Activated naive CD8-positive, alpha-beta T cell treated with anti-CD3 and anti-CD28 coated beads, Interleukin-2, amount 10 ng/mL, durations not matched to agents 7 days and 5 days (primary cell): ENCODE measurements at regions not wholly inside any gene's neighbourhood (a gene's known extent, or its start where the extent isn't known, plus 50 kb on each side); places are given as distances from the start of the nearest gene placed in this dataset.
"Not testable (repeated sequence)": the region's sequence is repeated elsewhere in the genome, so short reads cannot be mapped to it uniquely, and the experiment has no call there.

Source experiments
- ATAC-seq: fragments of 150-1000 bp; cut with Tn5 transposase; one replicate; pipeline ENCODE4 v1.10.0; 2021; ENCODE audit warnings: low read depth, moderate library complexity
- POLR2A ChIA-PET: fragments of 350-600 bp; sonication (Branson Sonifier 250); formaldehyde crosslinking; loops from one replicate; lab custom pipeline; 2021; ENCODE audit warnings: antibody characterized with exemption; lab: Charles Lee
- DNase-seq: peaks from one replicate; pipeline ENCODE4 v3.0.0; 2021
- H3K27ac Mint-ChIP-seq: one replicate; pipeline ENCODE4 v1.8.0; 2022; ENCODE audit warnings: mild to moderate bottlenecking, mixed read lengths
- H3K27me3 Mint-ChIP-seq: one replicate; pipeline ENCODE4 v1.8.0; 2022; ENCODE audit warnings: mild to moderate bottlenecking, moderate library complexity, mixed read lengths
- H3K36me3 Mint-ChIP-seq: one replicate; pipeline ENCODE4 v1.8.0; 2021; ENCODE audit warnings: mild to moderate bottlenecking, mixed read lengths
- H3K4me1 Mint-ChIP-seq: one replicate; pipeline ENCODE4 v1.8.0; 2021; ENCODE audit warnings: mixed read lengths
- H3K4me3 Mint-ChIP-seq: one replicate; pipeline ENCODE4 v1.8.0; 2022; ENCODE audit warnings: mild to moderate bottlenecking, moderate library complexity, mixed read lengths
- H3K9me3 Mint-ChIP-seq: one replicate; pipeline ENCODE4 v1.8.0; 2021; ENCODE audit warnings: mixed read lengths

DNA sequence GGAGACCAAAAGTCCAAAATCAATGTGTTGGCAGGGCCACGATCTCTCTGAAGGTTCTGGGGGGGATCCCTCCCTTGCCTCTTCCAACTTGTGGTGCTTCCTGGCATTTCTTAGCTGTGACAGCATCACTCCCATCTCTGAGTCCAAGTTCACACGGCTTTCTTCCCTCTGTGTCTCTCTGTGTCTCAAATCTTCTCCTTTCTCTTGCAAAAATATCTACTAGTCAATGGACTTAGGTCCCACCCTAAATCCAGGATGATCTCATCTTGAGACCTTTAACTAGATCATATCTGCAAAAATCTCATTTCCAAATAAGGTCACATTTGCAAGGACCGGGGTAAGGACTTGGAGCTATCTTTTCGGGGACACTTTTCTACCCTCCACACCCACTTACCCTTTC, 186.1 kb downstream of the HSD17B3 start:
- H3K36me3 Mint-ChIP-seq: peaks cover 3% of the 10 kb centered on the region
- POLR2A ChIA-PET: no interaction called here
- peaks cover 27% of the 10 kb centered on the region for H3K27me3 Mint-ChIP-seq
- no peak for DNase-seq
- H3K9me3 Mint-ChIP-seq: peaks cover 6% of the 10 kb centered on the region
- no peak overlapping the region for H3K4me3 Mint-ChIP-seq
- peaks cover 14% of the 10 kb centered on the region for H3K4me1 Mint-ChIP-seq
- ATAC-seq: no peak
- H3K27ac Mint-ChIP-seq: no peak overlapping the region

DNA sequence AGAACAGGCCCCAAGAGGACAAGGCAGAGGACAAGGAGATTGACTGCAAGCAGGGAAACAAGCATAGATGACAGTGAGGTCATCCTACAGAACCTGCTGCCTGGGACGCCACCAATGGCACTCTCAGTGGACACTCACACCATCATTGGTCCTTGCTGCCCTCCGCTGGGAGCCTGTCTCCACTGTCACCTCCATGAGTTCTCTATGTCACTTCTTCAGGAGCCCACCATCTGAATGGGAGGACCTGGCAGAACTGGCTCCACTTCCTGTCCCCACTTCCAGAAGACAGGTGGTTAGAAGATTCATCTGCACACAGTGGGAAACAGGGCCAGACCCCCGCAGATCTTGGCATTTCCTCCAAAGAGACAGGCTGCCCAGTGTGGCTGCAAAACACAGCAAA, 188.9 kb downstream of the HSD17B3 start:
- POLR2A ChIA-PET: no interaction called here
- DNase-seq: no peak
- Mint-ChIP-seq H3K4me1 (peaks cover 12% of the 10 kb centered on the region), H3K27ac (no peak overlapping the region), H3K4me3 (no peak overlapping the region), H3K27me3 (peaks cover 20% of the 10 kb centered on the region), H3K36me3 (no peaks in the 10 kb centered on the region), H3K9me3 (no peaks in the 10 kb centered on the region)
- ATAC-seq: no peak

DNA sequence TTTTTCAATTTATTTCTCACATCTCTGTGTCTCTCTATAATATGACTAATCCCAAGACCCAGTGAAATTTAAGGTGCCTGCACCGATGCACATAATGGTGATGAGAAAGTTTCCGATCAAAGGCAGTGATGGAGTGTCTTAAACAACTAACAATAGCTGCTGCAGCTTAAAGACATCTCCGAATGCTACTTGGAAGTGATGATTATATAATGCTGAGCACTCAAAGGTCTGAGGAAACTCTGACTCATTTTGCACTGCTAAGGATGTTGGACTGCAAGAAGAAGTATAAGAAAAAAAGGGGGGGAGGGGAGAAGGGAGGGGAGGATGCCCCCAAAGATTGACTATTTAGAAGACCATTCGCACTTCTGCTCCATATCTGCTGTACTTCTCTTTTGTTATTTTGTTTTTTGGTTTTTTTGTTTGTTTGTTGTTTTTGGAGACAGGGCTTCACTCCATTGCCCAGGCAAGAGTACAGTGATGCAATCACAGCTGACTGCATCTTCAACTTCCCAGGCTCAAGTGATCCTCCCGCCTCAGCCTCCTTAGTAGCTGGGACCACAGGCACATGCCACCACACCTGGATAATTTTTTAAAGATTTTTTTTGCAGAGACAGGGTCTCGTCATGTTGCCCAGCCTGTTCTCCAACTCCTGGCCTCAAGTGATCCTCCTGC, 192.2 kb downstream of the HSD17B3 start:
- H3K36me3 Mint-ChIP-seq: peaks cover 1% of the 10 kb centered on the region
- peaks cover 5% of the 10 kb centered on the region for H3K9me3 Mint-ChIP-seq
- H3K4me1 Mint-ChIP-seq: peaks cover under 1% of the 10 kb centered on the region
- no peak overlapping the region for H3K27ac Mint-ChIP-seq
- no peak overlapping the region for H3K4me3 Mint-ChIP-seq
- ATAC-seq: no peak
- POLR2A ChIA-PET: no interaction called here
- peaks cover 23% of the 10 kb centered on the region for H3K27me3 Mint-ChIP-seq
- DNase-seq: no peak

DNA sequence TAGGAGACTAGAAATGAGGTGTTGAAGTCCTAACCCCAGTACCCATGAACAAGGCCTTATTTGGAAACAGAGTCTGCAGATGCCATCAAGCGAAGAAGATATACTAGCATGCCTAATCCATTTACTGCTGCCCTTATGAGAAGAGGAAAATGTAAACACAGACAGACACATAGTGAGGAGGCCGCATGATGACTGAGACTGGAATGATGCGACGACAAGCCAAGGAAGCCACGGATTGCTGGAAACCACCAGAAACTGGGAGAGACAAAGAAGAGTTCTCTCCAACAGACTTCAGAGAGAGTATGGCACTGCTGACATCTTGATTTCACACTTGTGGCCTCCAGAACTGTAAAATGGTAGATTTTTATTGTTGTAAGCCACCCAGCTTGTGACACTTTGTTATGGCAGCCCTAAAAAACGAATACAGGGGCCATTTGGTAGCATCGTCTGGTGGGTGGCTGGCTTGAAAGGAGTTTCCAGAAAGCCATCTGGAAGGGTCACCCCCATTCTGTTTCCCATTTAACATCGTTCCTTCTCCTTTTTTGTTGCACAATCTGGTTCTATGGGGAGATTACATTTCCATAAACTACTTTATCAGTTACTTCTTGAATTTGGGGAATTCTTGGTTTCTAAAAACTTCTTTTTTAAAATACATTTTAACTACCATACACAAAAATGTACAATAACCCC, 193.1 kb downstream of the HSD17B3 start:
- Mint-ChIP-seq H3K36me3 (peaks cover 1% of the 10 kb centered on the region), H3K27me3 (peaks cover 23% of the 10 kb centered on the region), H3K9me3 (peaks cover 6% of the 10 kb centered on the region), H3K4me1 (no peaks in the 10 kb centered on the region), H3K27ac (no peak overlapping the region), H3K4me3 (no peak overlapping the region)
- no peak for DNase-seq
- POLR2A ChIA-PET: no interaction called here
- ATAC-seq: no peak

DNA sequence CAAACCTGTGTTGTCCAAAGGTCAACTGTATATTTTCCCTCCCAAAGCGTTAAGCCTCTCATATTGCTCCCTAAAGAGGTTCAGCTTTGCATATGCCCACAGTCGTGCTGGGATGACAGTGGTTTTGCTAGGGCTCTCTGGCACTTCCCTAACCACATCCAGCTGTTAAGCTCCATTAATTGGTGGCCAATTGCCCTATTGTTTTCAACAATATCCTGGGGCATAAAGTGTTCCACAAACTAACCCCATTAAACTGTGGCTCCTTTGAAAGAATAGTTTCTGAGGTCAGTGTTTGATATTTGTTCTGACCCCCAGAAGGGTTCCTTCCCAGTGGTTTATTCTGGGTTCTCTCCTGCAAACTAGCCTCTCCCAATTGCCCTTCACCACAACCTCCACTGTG, 194.5 kb downstream of the HSD17B3 start:
- no peak overlapping the region for H3K27ac Mint-ChIP-seq
- no peaks in the 10 kb centered on the region for H3K4me1 Mint-ChIP-seq
- peaks cover 10% of the 10 kb centered on the region for H3K9me3 Mint-ChIP-seq
- H3K36me3 Mint-ChIP-seq: peaks cover 1% of the 10 kb centered on the region
- DNase-seq: no peak
- POLR2A ChIA-PET: no interaction called here
- H3K4me3 Mint-ChIP-seq: no peak overlapping the region
- H3K27me3 Mint-ChIP-seq: peaks cover 23% of the 10 kb centered on the region
- ATAC-seq: no peak

DNA sequence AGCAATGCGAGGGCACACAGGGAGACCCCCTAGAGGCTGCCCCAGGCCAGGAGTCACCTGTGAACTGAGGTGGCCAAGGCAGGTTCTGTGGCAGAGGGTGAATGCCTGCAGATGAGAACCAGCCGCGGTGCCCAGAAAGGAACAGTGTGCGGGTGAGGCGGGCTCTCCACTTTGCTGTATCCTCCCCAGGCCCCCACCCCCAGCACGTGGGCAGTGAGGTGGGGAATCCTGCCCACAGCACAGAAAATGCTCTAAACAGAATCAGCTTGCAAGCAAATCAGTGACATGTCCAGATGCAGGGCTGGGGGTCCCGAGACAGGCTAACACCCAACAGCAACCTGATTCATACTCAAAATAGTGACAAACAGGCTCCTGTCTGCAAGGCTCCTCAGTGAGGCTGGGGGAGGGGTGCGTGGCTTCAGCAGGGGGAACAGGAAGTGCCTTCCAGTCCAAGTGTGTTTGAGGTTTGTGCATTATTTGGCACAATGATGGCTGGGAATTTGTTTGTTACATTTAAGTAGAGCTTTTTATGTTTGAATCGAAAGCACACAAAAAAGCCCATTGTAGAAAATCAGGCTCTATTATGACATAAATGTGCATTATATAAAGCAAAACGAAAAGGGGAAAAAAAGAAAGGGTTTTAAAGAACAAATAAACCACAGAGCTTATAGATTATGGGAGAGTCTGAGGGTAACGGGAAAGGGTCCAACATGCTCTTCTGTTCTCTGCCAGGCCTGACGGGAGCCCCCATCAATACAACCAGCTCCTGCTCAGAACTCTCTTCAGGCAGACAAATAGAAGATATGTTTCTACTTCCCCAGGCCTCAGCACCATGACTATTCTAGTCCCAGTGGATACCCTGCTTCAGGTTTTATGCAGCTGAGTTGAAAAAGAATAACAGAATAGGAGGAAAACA, 201.3 kb downstream of the HSD17B3 start:
- H3K4me1 Mint-ChIP-seq: peaks cover 4% of the 10 kb centered on the region
- POLR2A ChIA-PET: no interaction called here
- H3K4me3 Mint-ChIP-seq: no peak overlapping the region
- H3K27ac Mint-ChIP-seq: no peak overlapping the region
- DNase-seq: no peak
- H3K27me3 Mint-ChIP-seq: peaks cover 2% of the 10 kb centered on the region
- H3K36me3 Mint-ChIP-seq: peaks cover 4% of the 10 kb centered on the region
- no peak for ATAC-seq
- H3K9me3 Mint-ChIP-seq: peaks cover 14% of the 10 kb centered on the region

DNA sequence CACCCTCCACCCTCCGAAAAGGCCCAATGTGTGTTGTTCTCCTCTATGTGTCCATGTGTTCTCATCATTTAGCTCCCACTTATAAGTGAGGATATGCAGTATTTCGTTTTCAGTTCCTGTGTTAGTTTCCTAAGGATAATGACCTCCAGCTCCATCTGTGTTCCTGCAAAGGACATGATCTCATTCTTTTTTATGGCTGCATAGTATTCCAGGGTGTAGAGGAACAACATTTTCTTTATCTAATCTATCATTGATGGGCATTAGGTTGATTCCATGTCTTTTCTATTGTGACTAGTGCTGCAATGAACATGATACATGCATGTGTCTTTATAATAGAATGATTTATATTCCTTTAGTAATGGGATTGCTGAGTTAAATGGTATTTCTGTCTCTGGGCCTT, 211.3 kb downstream of the HSD17B3 start:
- ATAC-seq, H3K4me3 Mint-ChIP-seq, H3K9me3 Mint-ChIP-seq, H3K4me1 Mint-ChIP-seq, H3K27ac Mint-ChIP-seq, DNase-seq, H3K36me3 Mint-ChIP-seq, POLR2A ChIA-PET: not testable (repeated sequence)
- H3K27me3 Mint-ChIP-seq: peaks cover 13% of the 10 kb centered on the region

DNA sequence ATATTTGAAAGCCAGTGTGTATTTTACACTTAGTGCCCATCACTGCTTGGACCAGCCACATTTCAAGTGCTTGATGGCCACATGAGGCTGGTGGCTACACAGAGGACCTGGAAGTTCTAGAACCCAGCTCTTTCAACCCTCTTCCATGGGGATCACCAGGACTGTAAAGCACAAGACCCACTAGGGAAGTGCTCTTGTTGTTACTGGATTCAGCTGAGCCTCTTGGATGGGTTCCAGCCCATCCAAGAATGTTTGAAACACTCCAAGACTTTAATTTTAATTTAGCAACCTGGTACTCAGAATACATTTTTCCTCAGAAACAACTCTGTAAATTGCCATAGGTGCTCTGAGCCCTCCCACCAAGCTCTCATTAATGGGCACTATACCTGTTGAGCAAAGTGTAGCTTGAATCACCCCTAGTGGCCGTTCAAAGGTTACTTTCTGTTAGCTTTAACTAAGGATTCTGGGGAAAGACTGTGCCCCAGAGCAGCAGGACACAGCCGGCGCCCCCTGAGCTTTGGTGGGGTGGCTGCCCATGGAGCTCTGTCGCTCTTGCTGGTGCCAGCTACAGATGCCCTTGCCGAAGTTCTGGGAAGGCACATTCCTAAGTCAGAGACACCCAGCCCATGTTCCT, 212.4 kb downstream of the HSD17B3 start:
- DNase-seq (no peak), ATAC-seq (no peak)
- peaks cover 13% of the 10 kb centered on the region for H3K27me3 Mint-ChIP-seq
- no peak overlapping the region for H3K4me3 Mint-ChIP-seq
- peaks cover 5% of the 10 kb centered on the region for H3K9me3 Mint-ChIP-seq
- H3K36me3 Mint-ChIP-seq: peaks cover 1% of the 10 kb centered on the region
- no peak overlapping the region for H3K27ac Mint-ChIP-seq
- POLR2A ChIA-PET: no interaction called here
- H3K4me1 Mint-ChIP-seq: peaks cover 1% of the 10 kb centered on the region

DNA sequence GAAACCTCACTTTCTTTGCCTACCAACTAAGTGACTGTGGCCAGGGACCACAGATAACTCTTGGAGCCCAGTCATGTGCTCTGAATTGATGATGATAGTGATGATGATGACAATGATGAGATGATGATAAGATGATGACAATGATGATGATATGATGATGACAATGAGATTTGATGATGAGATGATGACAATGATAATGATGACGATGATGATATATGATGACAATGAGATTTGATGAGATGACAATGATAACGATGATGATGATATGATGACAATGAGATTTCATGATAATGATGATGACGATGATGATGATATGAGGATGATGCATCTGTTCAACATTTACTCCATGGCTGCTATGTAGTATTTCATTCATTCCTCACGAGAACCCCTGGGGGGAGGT, 213.0 kb downstream of the ERCC6L2 start:
- POLR2A ChIA-PET: no interaction called here
- peaks cover 13% of the 10 kb centered on the region for H3K27me3 Mint-ChIP-seq

DNA sequence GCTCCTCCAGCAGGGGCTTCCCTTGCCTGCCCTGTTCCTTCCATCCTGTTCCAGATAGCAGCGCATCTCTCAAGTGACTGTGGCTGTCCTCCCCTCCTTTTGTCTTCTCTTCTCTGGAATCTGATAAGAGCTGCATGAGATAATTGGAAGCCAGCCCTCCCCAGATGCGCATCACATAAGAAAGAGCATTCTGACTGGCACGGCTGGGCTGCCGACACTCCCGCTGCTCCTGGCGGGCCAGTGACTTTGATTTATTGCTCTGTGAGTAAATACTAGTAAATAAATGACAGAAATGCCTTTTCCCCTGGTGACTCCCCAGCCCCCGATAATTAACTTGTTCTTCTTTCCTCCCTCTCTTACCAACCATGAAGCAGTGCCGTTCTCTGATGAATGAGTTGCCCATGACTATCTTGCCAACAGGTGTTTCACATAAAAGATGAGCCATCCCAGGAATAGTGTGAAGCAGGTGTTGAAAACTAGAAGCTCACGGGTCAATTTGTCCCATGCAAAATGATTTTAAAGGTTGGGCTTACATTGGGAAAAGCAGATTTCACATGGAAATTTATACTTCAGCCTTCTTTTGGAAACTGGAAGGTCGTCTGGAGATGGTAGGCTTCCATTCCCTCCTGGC, 212.3 kb downstream of the ERCC6L2 start:
- Mint-ChIP-seq H3K27me3 (peaks cover 17% of the 10 kb centered on the region), H3K36me3 (peaks cover 1% of the 10 kb centered on the region), H3K4me1 (peaks cover 1% of the 10 kb centered on the region), H3K9me3 (peaks cover 3% of the 10 kb centered on the region), H3K4me3 (no peak overlapping the region), H3K27ac (no peak overlapping the region)
- POLR2A ChIA-PET: no interaction called here
- ATAC-seq (no peak), DNase-seq (no peak)

More for the DNA sequence above, 213.0 kb downstream of the ERCC6L2 start:
- H3K4me3 Mint-ChIP-seq: no peak overlapping the region
- H3K27ac Mint-ChIP-seq: no peak overlapping the region
- ATAC-seq: no peak
- DNase-seq: no peak
- H3K9me3 Mint-ChIP-seq: peaks cover 3% of the 10 kb centered on the region
- H3K4me1 Mint-ChIP-seq: peaks cover 1% of the 10 kb centered on the region
- H3K36me3 Mint-ChIP-seq: peaks cover 1% of the 10 kb centered on the region

DNA sequence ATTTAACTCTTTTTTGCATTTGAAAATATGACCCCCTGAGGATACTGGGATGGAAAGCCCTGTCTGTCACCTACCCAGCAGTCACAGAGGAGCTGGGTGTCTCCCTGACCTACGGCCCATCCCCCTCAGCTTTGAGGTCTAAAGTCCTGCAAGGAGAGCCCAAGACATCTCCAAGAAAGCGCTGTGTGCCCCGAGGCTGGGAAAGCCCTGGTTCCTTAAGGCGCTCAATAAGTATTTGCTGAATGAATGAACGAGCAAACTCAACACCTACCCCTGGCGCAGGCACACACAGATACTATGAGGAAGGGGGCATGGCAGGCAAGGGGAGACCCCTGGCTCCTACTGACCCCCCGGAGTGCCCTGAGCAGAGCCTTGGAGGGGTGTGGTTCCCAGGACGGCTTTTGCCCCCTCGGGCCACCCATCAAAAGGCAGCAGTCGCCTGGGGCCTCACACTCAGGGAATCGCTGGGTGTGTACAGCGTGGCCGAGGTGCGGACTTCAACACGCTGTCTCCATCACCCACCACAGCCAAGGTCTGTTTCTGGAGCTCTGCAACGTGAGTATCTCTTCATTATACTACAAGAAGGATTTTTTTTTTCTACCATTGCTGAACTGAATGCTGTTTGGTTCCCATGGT, 211.6 kb downstream of the ERCC6L2 start:
- H3K27me3 Mint-ChIP-seq: peaks cover 17% of the 10 kb centered on the region
- no peak for ATAC-seq
- peaks cover 3% of the 10 kb centered on the region for H3K9me3 Mint-ChIP-seq
- POLR2A ChIA-PET: no interaction called here
- no peak for DNase-seq
- H3K4me3 Mint-ChIP-seq: no peak overlapping the region
- H3K36me3 Mint-ChIP-seq: peaks cover 1% of the 10 kb centered on the region
- H3K27ac Mint-ChIP-seq: no peak overlapping the region
- H3K4me1 Mint-ChIP-seq: peaks cover 1% of the 10 kb centered on the region

DNA sequence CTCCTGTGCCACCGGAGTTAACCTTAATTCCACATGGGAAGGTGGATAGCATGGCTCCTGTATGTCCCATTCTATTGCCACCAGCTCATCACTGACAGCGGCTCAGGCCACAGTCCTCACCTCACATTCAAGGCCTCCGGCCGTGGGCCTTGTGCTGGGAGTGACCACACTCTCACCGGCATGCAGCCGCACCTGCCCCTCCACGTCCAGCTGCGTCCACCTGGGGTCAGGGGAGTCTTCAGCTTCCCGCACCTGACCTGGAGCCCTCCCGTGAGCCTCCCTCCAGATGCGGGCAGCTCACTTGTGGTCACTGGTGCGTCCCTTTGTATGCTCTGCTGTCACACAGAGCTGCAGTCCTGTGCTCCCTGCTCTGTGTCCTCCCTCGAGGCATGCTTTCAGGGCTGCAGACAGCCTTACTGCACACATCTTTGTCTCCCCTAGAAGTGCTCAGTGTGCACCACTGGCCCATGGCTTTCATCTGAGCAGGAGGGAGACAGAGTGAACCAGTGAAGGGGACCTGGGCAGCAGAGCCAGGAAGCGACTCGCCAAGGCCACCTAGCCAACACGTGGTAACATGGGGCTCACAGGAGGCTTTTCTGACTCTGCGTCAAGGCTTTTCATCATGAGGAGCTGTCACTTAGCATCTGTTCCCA, 210.1 kb downstream of the ERCC6L2 start:
- Mint-ChIP-seq H3K4me3 (no peak overlapping the region), H3K36me3 (no peaks in the 10 kb centered on the region), H3K27me3 (peaks cover 17% of the 10 kb centered on the region), H3K9me3 (peaks cover 3% of the 10 kb centered on the region), H3K27ac (no peak overlapping the region), H3K4me1 (peaks cover 1% of the 10 kb centered on the region)
- POLR2A ChIA-PET: interaction anchor here (0.7 kb wide), 1 partner anchor 780 kb away, joined by 3 read pairs; no protein-coding TSS in a partner anchor
- ATAC-seq: no peak
- no peak for DNase-seq
